ENCODE measurements at regions not wholly inside any gene's neighbourhood (a gene's known extent, or its start where the extent isn't known, plus 50 kb on each side); places are given as distances from the start of the nearest gene placed in this dataset.

DNA sequence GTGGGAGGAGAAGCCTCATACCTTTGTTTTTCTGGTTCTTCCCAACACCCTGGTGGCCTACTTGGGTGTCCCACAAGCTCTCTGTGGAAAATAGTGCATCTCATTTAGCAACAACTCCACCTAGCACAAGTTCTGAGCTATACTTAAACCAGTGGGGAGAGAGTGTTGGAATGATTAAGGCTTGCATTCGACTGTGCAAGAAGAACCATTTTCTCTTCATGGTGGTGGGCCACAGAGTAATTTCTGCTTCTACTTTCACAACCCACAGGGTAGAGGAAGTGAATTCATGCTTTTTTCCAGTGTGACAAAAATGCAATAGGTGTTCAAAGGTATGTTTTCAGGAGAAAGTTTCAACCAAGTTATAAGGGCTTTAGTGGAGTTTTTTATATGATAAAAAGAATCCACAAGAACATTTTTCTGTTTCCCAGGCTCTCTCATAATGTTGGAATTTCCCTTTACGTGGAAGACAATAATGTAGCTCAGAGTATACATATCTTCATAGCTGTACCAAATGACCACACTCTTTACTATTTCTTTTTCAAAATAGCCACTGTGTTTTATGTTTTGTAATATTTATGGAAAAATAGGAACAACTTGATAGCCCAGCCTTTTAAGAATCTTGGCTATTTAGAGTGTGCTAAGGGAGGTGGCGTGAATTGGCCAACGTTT lies 80.3 kb upstream of the HHIP start:
- TF ChIP-seq CTCF (IDR thresholded peaks at IDR 0.05), result no peak
- no peak for TF ChIP-seq POLR2A (IDR thresholded peaks at IDR 0.05)
- H3K4me3 ChIP-seq (ENCODE audit: low read depth, poor library complexity, severe bottlenecking), result no peak overlapping the region
- no peak for DNase-seq (ENCODE audit: low spot score in 2 of 2)
- 88 to 93% methylated on average over 4 of the region's 4 CpGs for WGBS, 2 donors
- intact Hi-C loops (cut with DNase I; ENCODE audit: low total_unique reads), result no loop called here

DNA sequence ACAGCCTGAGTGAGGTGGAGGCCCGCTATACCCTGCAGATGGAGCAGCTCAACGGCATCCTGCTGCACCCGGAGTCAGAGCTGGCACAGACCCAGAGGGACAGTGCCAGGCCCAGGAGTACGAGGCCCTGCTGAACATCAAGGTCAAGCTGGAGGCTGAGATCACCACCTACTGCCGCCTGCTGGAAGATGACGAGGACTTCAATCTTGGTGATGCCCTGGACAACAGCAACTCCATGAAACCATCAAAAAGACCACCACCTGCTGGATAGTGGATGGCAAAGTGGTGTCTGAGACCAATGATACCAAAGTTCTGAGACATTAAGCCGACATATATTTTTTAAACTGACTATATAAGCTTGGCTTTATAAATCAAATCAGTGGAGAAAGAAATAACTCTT lies 73.3 kb upstream of the HHIP start:
- 87 to 90% methylated on average over 7 of the region's 7 CpGs for WGBS, 2 donors
- TF ChIP-seq POLR2A (IDR thresholded peaks at IDR 0.05) (no peak), CTCF (IDR thresholded peaks at IDR 0.05) (no peak)
- H3K4me3 ChIP-seq (ENCODE audit: low read depth, poor library complexity, severe bottlenecking), result no peak overlapping the region
- DNase-seq (ENCODE audit: low spot score in 2 of 2), result no peak
- intact Hi-C loops (cut with DNase I; ENCODE audit: low total_unique reads), result no loop called here

- 21 to 27% methylated on average over 1 of the region's 1 CpG for WGBS, 2 donors
- no peak for TF ChIP-seq POLR2A (IDR thresholded peaks at IDR 0.05)
- no peak for TF ChIP-seq CTCF (IDR thresholded peaks at IDR 0.05)
- DNase-seq (ENCODE audit: low spot score in 2 of 2), result no peak
- intact Hi-C loops (cut with DNase I; ENCODE audit: low total_unique reads), result no loop called here
- H3K4me3 ChIP-seq (ENCODE audit: low read depth, poor library complexity, severe bottlenecking), result no peak overlapping the region
Observed at GRCh38 chr4:144574000-144574399, 72.0 kb upstream of the HHIP start.

DNA sequence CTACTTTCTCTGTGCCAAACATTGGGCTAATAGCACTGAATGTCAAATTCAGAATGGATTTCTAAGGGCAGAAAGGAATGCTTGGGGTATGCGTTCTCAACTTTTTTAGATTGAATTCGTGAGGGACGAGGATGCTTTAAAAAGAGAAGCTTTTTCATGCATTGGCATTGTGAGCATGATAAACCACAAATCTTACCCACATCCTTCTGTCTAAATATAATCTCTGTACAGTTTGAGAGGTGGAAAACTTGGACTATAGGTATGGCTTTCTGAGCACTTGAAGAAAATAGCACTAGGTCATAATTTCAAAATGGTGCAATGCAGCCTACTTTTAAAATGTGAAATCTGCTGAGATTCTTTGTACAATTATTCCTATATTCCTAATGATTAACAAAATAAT lies 71.4 kb upstream of the HHIP start:
- DNase-seq (ENCODE audit: low spot score in 2 of 2), result no peak
- no peak overlapping the region for H3K4me3 ChIP-seq (ENCODE audit: low read depth, poor library complexity, severe bottlenecking)
- TF ChIP-seq CTCF (IDR thresholded peaks at IDR 0.05) (no peak), POLR2A (IDR thresholded peaks at IDR 0.05) (no peak)
- intact Hi-C loops (cut with DNase I; ENCODE audit: low total_unique reads), result no loop called here
- WGBS, 2 donors, result 66 to 70% methylated on average over 3 of the region's 3 CpGs

- intact Hi-C loops (cut with DNase I; ENCODE audit: low total_unique reads), result no loop called here
- no peak overlapping the region for H3K4me3 ChIP-seq (ENCODE audit: low read depth, poor library complexity, severe bottlenecking)
- 59 to 64% methylated on average over 2 of the region's 2 CpGs for WGBS, 2 donors
- TF ChIP-seq CTCF (IDR thresholded peaks at IDR 0.05) (no peak), POLR2A (IDR thresholded peaks at IDR 0.05) (no peak)
- peak in 1 of 2 donors; percentile 18 for DNase-seq (ENCODE audit: low spot score in 2 of 2)
Observed at GRCh38 chr4:144575181-144575580, 70.8 kb upstream of the HHIP start.

DNA sequence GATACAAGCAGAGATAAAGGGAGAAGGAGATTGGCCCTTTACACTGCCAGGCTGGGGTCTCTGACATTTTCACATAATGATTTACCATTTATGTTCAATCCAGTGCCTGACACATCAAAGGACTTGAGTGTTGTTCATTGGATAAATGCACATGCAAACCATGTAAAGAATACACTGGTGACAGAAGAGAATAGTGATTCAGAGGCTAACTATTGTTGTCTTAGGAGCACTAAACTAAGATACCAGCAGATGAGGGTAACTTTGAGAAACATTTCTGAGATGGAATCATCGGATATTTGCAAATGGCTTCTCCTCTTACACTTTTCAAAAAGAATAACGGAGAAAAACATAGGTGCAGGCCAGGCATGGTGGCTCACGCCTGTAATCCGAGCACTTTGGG lies 67.3 kb upstream of the HHIP start:
- 95 to 96% methylated on average over 4 of the region's 4 CpGs for WGBS, 2 donors
- intact Hi-C loops (cut with DNase I; ENCODE audit: low total_unique reads), result no loop called here
- DNase-seq (ENCODE audit: low spot score in 2 of 2), result no peak
- TF ChIP-seq CTCF (IDR thresholded peaks at IDR 0.05), result no peak
- no peak for TF ChIP-seq POLR2A (IDR thresholded peaks at IDR 0.05)
- H3K4me3 ChIP-seq (ENCODE audit: low read depth, poor library complexity, severe bottlenecking), result no peak overlapping the region

Data from lower leg skin (tissue), 4 donors.